ENCODE measurements at regions not wholly inside any gene's neighbourhood (a gene's known extent, or its start where the extent isn't known, plus 50 kb on each side); places are given as distances from the start of the nearest gene placed in this dataset.
"Not testable (repeated sequence)": the region's sequence is repeated elsewhere in the genome, so short reads cannot be mapped to it uniquely, and the experiment has no call there.

GRCh38 chr1:146792725-146793124, 145.4 kb upstream of the NBPF12 start:
- not testable (repeated sequence) for TF ChIP-seq POLR2A, CTCF (IDR thresholded peaks at IDR 0.05)

Data from upper lobe of left lung (tissue), 4 donors.